VCaP (cell line): ENCODE measurements at regions not wholly inside any gene's neighbourhood (a gene's known extent, or its start where the extent isn't known, plus 50 kb on each side); places are given as distances from the start of the nearest gene placed in this dataset.
"Not testable (repeated sequence)": the region's sequence is repeated elsewhere in the genome, so short reads cannot be mapped to it uniquely, and the experiment has no call there.

Experiments
- H3K27ac ChIP-seq: fragments of 450-650 bp; 2 replicates; pipeline ENCODE4 v1.5.1; 2017
- CTCF ChIP-seq: fragments of 450-650 bp; conservative IDR thresholded peaks from 2 replicates; pipeline ENCODE4 v1.5.1; 2017; ENCODE audit warnings: mild to moderate bottlenecking, moderate library complexity

GRCh38 chr5:79924936-79925893, 65.8 kb downstream of the MTX3 start:
- no peak overlapping the region for H3K27ac ChIP-seq
- peak; percentile 17; the same call in 1 of the 2 replicates for TF ChIP-seq CTCF

GRCh38 chr5:79923431-79923830, 67.6 kb downstream of the MTX3 start:
- no peak overlapping the region for H3K27ac ChIP-seq
- no peak for TF ChIP-seq CTCF

- no peak overlapping the region for H3K27ac ChIP-seq
- TF ChIP-seq CTCF: no peak
Measured at GRCh38 chr5:79922626-79923025, 68.4 kb downstream of the MTX3 start.

- H3K27ac ChIP-seq: not testable (repeated sequence)
Measured at GRCh38 chr5:79907452-79907851, 83.6 kb downstream of the MTX3 start.

- H3K27ac ChIP-seq: not testable (repeated sequence)
Measured at GRCh38 chr5:79902571-79902970, 88.5 kb downstream of the MTX3 start.

GRCh38 chr5:79901631-79902030, 89.4 kb downstream of the MTX3 start:
- no peak overlapping the region for H3K27ac ChIP-seq
- no peak for TF ChIP-seq CTCF

GRCh38 chr5:79898611-79899010, 92.5 kb downstream of the MTX3 start:
- H3K27ac ChIP-seq: no peak overlapping the region
- no peak for TF ChIP-seq CTCF

- H3K27ac ChIP-seq: no peak overlapping the region
- TF ChIP-seq CTCF: no peak
Measured at GRCh38 chr5:79893976-79894375, 97.1 kb downstream of the MTX3 start.
